SK-N-SH (cell line): ENCODE measurements at regions not wholly inside any gene's neighbourhood (a gene's known extent, or its start where the extent isn't known, plus 50 kb on each side); places are given as distances from the start of the nearest gene placed in this dataset.

ENCODE experiments used
- CTCF ChIA-PET: fragments of 300-600, 350-600 bp; formaldehyde crosslinking; extraction: SDS; loops from one replicate; lab custom pipeline; 2021; lab: Yijun Ruan, JAX
- POLR2A ChIA-PET: fragments of 350-600 bp; sonication (Branson Sonifier 250); formaldehyde crosslinking; extraction: SDS; loops from one replicate; lab custom pipeline; 2020; ENCODE audit warnings: antibody characterized with exemption, inconsistent platforms; lab: Yijun Ruan, JAX
- DNase-seq: peaks from one replicate; pipeline ENCODE4 v3.0.0; 2012
- H2AFZ ChIP-seq: fragments of 200-600 bp; sonication (generic); 2 replicates; pipeline ENCODE4 v1.8.1; 2016; ENCODE audit warnings: antibody characterized with exemption, mild to moderate bottlenecking, low read depth
- H3F3A ChIP-seq: fragments of 200-600 bp; sonication (generic); replicated peaks from 2 replicates; pipeline ENCODE3; 2016; ENCODE audit warnings: antibody characterized with exemption, mild to moderate bottlenecking; ENCODE audit not compliant: insufficient read depth
- H3K27ac ChIP-seq, 2 experiments: fragments of 200-500 bp in 1 of 2; fragments of 200-600 bp in 1 of 2; sonication (Bioruptor generic) in 1 of 2; sonication (generic), shearing (Covaris generic) in 1 of 2; 2 replicates each; pipeline versions ENCODE4 v1.5.1 to v1.6.1; 2014 to 2016; ENCODE audit warnings: low read depth in 2 of 2, inconsistent platforms in 1 of 2, low read length in 1 of 2, mild to moderate bottlenecking in 1 of 2, mixed read lengths in 1 of 2
- H3K27me3 ChIP-seq: fragments of 200-600 bp; sonication (generic), shearing (Covaris generic); 2 replicates; pipeline ENCODE4 v1.6.1; 2016; ENCODE audit warnings: mixed run types; ENCODE audit not compliant: insufficient read depth
- H3K36me3 ChIP-seq, 2 experiments: fragments of 200-500 bp in 1 of 2; fragments of 200-600 bp in 1 of 2; sonication (Bioruptor generic) in 1 of 2; sonication (generic) in 1 of 2; replicated peaks in 1 of 2; 2 replicates each; pipeline versions ENCODE3 to v1.5.1; 2014 to 2016; ENCODE audit warnings: low read length in 1 of 2, mild to moderate bottlenecking in 1 of 2; ENCODE audit not compliant: insufficient read depth in 2 of 2, control insufficient read depth in 1 of 2
- H3K4me1 ChIP-seq, 2 experiments: fragments of 200-500 bp in 1 of 2; fragments of 200-600 bp in 1 of 2; sonication (Bioruptor generic) in 1 of 2; sonication (generic), shearing (Covaris generic) in 1 of 2; 2 replicates each; pipeline versions ENCODE4 v1.5.1 to v1.6.1; 2014 to 2016; ENCODE audit warnings: low read depth in 1 of 2, low read length in 1 of 2, mixed run types in 1 of 2; ENCODE audit not compliant: insufficient read depth in 2 of 2, control insufficient read depth in 1 of 2
- H3K4me2 ChIP-seq: fragments of 200-600 bp; sonication (generic), shearing (Covaris generic); 2 replicates; pipeline ENCODE4 v1.6.1; 2017; ENCODE audit warnings: mixed run types
- H3K4me3 ChIP-seq, 2 experiments: fragments of 200-500 bp in 1 of 2; fragments of 200-600 bp in 1 of 2; sonication (Bioruptor generic) in 1 of 2; sonication (generic), shearing (Covaris generic) in 1 of 2; 2 replicates each; pipeline versions ENCODE4 v1.5.1 to v1.8.1; 2014 to 2016; ENCODE audit warnings: low read depth in 2 of 2, inconsistent platforms in 1 of 2, low read length in 1 of 2, mild to moderate bottlenecking in 1 of 2, mixed read lengths in 1 of 2, moderate library complexity in 1 of 2
- H3K79me2 ChIP-seq: fragments of 200-600 bp; sonication (generic); 2 replicates; pipeline ENCODE4 v1.8.1; 2017; ENCODE audit warnings: mild to moderate bottlenecking; ENCODE audit not compliant: insufficient read depth
- H3K9ac ChIP-seq: fragments of 200-600 bp; sonication (generic); 2 replicates; pipeline ENCODE4 v1.6.1; 2017; ENCODE audit warnings: mixed run types
- H3K9me2 ChIP-seq: fragments of 200-600 bp; sonication (generic); 2 replicates; pipeline ENCODE4 v1.6.1; 2017; ENCODE audit warnings: mixed run types
- H3K9me3 ChIP-seq: fragments of 200-600 bp; sonication (generic); 2 replicates; pipeline ENCODE4 v1.6.1; 2017; ENCODE audit warnings: mixed run types, mild to moderate bottlenecking, moderate library complexity
- H4K20me1 ChIP-seq: fragments of 200-600 bp; sonication (generic); 2 replicates; pipeline ENCODE4 v1.6.1; 2017; ENCODE audit warnings: mild to moderate bottlenecking, mixed run types; ENCODE audit not compliant: insufficient read depth
- ELF1 ChIP-seq: IDR thresholded peaks from 2 replicates; pipeline ENCODE4 v1.4.0; 2012
- EZH2phosphoT487 ChIP-seq: fragments of 200-600 bp; sonication (generic); IDR thresholded peaks from 2 replicates; pipeline ENCODE4 v1.6.1; 2017; ENCODE audit warnings: low read depth, mixed run types, mild to moderate bottlenecking, antibody characterized with exemption, moderate library complexity, borderline replicate concordance
- FOSL2 ChIP-seq: IDR thresholded peaks from 2 replicates; pipeline ENCODE4 v1.4.0; 2012; ENCODE audit warnings: low read depth, mild to moderate bottlenecking, moderate library complexity, borderline replicate concordance
- FOXJ3 ChIP-seq: sonication (generic); formaldehyde crosslinking; IDR thresholded peaks from 2 replicates; pipeline ENCODE4 v1.5.1; 2020; ENCODE audit warnings: mild to moderate bottlenecking, missing genetic modification reagents
- FOXM1 ChIP-seq: IDR thresholded peaks from 2 replicates; pipeline ENCODE4 v1.4.0; 2012; ENCODE audit warnings: low read depth, mild to moderate bottlenecking
- GABPA ChIP-seq: IDR thresholded peaks from 2 replicates; pipeline ENCODE4 v1.4.0; 2012; ENCODE audit warnings: low read depth, mild to moderate bottlenecking
- JUND ChIP-seq: IDR thresholded peaks from 2 replicates; pipeline ENCODE4 v1.4.0; 2012
- MEF2A ChIP-seq: IDR thresholded peaks from 2 replicates; pipeline ENCODE4 v1.4.0; 2012; ENCODE audit warnings: low read depth, borderline replicate concordance
- MXI1 ChIP-seq: IDR thresholded peaks from 2 replicates; pipeline ENCODE4 v1.6.1; 2012; ENCODE audit warnings: mild to moderate bottlenecking, low read depth, low read length, improper control_type of control experiment
- NFIC ChIP-seq: IDR thresholded peaks from 2 replicates; pipeline ENCODE4 v1.4.0; 2012; ENCODE audit warnings: borderline replicate concordance
- NRF1 ChIP-seq: IDR thresholded peaks from 2 replicates; pipeline ENCODE4 v1.6.1; 2012; ENCODE audit warnings: low read depth, mild to moderate bottlenecking, low read length
- POLR2AphosphoS5 ChIP-seq: IDR thresholded peaks from 2 replicates; pipeline ENCODE4 v1.6.1; 2012; ENCODE audit warnings: low read depth, low read length
- RXRA ChIP-seq: IDR thresholded peaks from 2 replicates; pipeline ENCODE4 v1.4.0; 2012; ENCODE audit warnings: low read depth, mild to moderate bottlenecking, borderline replicate concordance
- SIN3A ChIP-seq: IDR thresholded peaks from 2 replicates; pipeline ENCODE4 v1.6.1; 2012; ENCODE audit warnings: low read depth, mild to moderate bottlenecking, low read length, moderate library complexity, borderline replicate concordance
- SMC3 ChIP-seq: IDR thresholded peaks from 2 replicates; pipeline ENCODE4 v1.6.1; 2012; ENCODE audit warnings: low read depth, low read length, improper control_type of control experiment
- TCF12 ChIP-seq: IDR thresholded peaks from 2 replicates; pipeline ENCODE4 v1.4.0; 2012
- WGBS: methylation state at CpG from one replicate; pipeline ENCODE4 v1.1.6; 2017; ENCODE audit warnings: low lambda C conversion rate; 5-methylcytosine and 5-hydroxymethylcytosine counted together
- TF ChIP-seq, protein P1 (sequence below): IDR thresholded peaks from 2 replicates; pipeline ENCODE4; 2012
- TF ChIP-seq, protein P2 (sequence below): fragments of 150-350 bp; IDR thresholded peaks from 2 replicates; pipeline ENCODE4 v1.6.1; 2016; ENCODE audit warnings: mild to moderate bottlenecking, low read depth, low read length
- TF ChIP-seq, protein P3 (sequence below): IDR thresholded peaks from 2 replicates; pipeline ENCODE4 v1.4.0; 2012; ENCODE audit warnings: low read depth
- TF ChIP-seq, protein P4 (sequence below): IDR thresholded peaks from 2 replicates; pipeline ENCODE4 v1.6.1; 2012; ENCODE audit warnings: mild to moderate bottlenecking, low read depth, low read length, moderate library complexity

DNA sequence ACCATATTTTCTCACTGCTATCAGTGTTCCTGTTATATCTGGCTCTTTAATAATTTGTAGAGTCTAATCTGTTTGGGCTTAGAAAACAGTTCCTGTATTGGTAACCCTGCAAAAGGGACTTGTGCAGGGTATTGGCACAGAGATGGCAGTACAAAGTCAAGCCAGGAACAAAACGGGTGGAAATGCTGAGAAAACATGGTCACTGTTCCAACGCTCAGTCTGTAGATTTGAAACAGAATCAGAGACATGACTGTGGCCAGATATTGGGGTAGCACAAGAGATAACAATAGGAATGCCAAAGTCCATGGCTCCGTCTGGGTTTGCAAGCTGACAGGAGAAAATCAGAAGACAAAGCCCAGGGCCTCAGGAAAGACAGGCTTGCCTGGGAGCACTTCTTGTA is 290.7 kb upstream of the PDE3A start:
- no peak overlapping the region for H3K4me3 ChIP-seq
- peaks cover 0 to 7% of the 10 kb centered on the region in 2 experiments; a peak in 2 of 4 replicates for H3K4me1 ChIP-seq
- ChIA-PET POLR2A (no interaction called here), CTCF (no interaction called here)
- no peaks in the 10 kb centered on the region for H3F3A ChIP-seq
- no peaks in the 10 kb centered on the region for H3K9me2 ChIP-seq
- no peak overlapping the region for H3K4me2 ChIP-seq
- no peak for TF ChIP-seq POLR2AphosphoS5
- no peak for TF ChIP-seq FOXJ3 (CRISPR knock-in tag)
- TF ChIP-seq RXRA = no peak
- no peak for TF ChIP-seq MEF2A
- no peak for TF ChIP-seq JUND
- TF ChIP-seq, protein P1, sequence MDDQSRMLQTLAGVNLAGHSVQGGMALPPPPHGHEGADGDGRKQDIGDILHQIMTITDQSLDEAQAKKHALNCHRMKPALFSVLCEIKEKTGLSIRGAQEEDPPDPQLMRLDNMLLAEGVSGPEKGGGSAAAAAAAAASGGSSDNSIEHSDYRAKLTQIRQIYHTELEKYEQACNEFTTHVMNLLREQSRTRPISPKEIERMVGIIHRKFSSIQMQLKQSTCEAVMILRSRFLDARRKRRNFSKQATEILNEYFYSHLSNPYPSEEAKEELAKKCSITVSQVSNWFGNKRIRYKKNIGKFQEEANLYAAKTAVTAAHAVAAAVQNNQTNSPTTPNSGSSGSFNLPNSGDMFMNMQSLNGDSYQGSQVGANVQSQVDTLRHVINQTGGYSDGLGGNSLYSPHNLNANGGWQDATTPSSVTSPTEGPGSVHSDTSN = no peak
- TF ChIP-seq FOXM1 = no peak
- TF ChIP-seq, protein P2, sequence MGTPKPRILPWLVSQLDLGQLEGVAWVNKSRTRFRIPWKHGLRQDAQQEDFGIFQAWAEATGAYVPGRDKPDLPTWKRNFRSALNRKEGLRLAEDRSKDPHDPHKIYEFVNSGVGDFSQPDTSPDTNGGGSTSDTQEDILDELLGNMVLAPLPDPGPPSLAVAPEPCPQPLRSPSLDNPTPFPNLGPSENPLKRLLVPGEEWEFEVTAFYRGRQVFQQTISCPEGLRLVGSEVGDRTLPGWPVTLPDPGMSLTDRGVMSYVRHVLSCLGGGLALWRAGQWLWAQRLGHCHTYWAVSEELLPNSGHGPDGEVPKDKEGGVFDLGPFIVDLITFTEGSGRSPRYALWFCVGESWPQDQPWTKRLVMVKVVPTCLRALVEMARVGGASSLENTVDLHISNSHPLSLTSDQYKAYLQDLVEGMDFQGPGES = no peak
- TF ChIP-seq NRF1 = no peak
- TF ChIP-seq NFIC = no peak
- no peak for TF ChIP-seq TCF12
- TF ChIP-seq, protein P3, sequence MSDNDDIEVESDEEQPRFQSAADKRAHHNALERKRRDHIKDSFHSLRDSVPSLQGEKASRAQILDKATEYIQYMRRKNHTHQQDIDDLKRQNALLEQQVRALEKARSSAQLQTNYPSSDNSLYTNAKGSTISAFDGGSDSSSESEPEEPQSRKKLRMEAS = no peak
- no peak for TF ChIP-seq SMC3
- TF ChIP-seq, protein P4, sequence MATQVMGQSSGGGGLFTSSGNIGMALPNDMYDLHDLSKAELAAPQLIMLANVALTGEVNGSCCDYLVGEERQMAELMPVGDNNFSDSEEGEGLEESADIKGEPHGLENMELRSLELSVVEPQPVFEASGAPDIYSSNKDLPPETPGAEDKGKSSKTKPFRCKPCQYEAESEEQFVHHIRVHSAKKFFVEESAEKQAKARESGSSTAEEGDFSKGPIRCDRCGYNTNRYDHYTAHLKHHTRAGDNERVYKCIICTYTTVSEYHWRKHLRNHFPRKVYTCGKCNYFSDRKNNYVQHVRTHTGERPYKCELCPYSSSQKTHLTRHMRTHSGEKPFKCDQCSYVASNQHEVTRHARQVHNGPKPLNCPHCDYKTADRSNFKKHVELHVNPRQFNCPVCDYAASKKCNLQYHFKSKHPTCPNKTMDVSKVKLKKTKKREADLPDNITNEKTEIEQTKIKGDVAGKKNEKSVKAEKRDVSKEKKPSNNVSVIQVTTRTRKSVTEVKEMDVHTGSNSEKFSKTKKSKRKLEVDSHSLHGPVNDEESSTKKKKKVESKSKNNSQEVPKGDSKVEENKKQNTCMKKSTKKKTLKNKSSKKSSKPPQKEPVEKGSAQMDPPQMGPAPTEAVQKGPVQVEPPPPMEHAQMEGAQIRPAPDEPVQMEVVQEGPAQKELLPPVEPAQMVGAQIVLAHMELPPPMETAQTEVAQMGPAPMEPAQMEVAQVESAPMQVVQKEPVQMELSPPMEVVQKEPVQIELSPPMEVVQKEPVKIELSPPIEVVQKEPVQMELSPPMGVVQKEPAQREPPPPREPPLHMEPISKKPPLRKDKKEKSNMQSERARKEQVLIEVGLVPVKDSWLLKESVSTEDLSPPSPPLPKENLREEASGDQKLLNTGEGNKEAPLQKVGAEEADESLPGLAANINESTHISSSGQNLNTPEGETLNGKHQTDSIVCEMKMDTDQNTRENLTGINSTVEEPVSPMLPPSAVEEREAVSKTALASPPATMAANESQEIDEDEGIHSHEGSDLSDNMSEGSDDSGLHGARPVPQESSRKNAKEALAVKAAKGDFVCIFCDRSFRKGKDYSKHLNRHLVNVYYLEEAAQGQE = no peak
- TF ChIP-seq GABPA = no peak
- TF ChIP-seq EZH2phosphoT487 = no peak
- TF ChIP-seq ELF1 = no peak
- no peak for TF ChIP-seq SIN3A
- no peak for TF ChIP-seq MXI1
- no peak for TF ChIP-seq FOSL2
- WGBS = 59% methylated on average over 3 of the region's 3 CpGs
- peak overlapping the region in 1 of 2 experiments; percentile 53; a peak in 1 of 4 replicates for H3K27ac ChIP-seq
- H4K20me1 ChIP-seq = no peaks in the 10 kb centered on the region
- no peak overlapping the region for H3K9ac ChIP-seq
- no peak overlapping the region for H2AFZ ChIP-seq
- H3K9me3 ChIP-seq = no peaks in the 10 kb centered on the region
- H3K27me3 ChIP-seq = no peaks in the 10 kb centered on the region
- DNase-seq = no peak
- H3K36me3 ChIP-seq = no peaks in the 10 kb centered on the region
- H3K79me2 ChIP-seq = no peaks in the 10 kb centered on the region
